ENCODE measurements at regions not wholly inside any gene's neighbourhood (a gene's known extent, or its start where the extent isn't known, plus 50 kb on each side); places are given as distances from the start of the nearest gene placed in this dataset.
"Not testable (repeated sequence)": the region's sequence is repeated elsewhere in the genome, so short reads cannot be mapped to it uniquely, and the experiment has no call there.

DNA sequence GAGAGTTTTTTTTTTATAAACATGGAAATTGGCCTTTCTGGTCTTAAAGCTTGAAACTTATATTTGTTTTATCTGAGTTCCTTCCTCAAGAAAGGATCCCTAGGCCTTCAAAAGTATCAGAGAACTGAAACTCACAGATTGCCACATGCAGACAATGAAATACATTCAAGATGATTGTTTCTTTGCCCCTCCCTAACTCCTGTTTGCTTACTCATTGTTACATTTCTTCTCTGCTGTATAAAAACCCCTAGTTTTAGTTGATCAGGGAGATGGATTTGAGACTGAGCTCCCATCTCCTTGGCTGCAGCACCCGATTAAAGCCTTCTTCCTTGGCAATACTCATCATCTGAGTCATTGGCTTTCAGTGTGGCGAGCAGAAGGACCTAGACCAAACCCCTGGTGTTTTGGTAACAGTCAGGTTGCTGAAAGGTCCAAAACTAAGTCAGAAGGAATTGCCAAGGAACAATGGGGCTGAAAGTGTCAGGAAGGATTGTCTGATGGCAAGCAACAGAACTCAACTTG is 132.3 kb upstream of the SULF2 start:
- H3K27me3 ChIP-seq (ENCODE audit: control insufficient read depth in 1 of 2, insufficient read depth in 2 of 2, low read length in 2 of 2), result peaks cover 0 to 3% of the 10 kb centered on the region in 2 donors
- no peak overlapping the region for H3K9ac ChIP-seq (ENCODE audit: low read depth in 1 of 2, low read length in 2 of 2)

DNA sequence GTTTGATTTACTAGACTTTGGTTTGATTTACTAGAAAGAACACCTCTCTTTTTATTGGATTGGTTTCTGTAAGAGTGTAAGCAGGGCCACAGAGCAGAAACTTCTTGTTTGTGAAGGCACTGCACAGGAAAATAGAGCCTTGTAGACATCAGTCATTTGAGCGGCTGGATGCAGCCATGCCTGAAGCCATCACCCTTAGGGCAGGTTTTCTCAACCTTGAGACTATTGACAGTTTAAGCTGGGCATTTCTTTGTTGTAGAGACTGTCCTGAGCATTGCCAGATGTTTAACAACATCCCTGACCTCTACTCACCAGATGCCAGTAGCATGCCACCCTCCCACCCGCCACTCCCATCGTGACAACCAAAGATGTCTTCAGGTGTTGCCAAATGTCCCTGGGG is 130.2 kb upstream of the SULF2 start:
- no peak overlapping the region for H3K9ac ChIP-seq (ENCODE audit: low read depth in 1 of 2, low read length in 2 of 2)
- H3K27ac ChIP-seq (ENCODE audit: low read depth, low read length), result no peak overlapping the region
- H3K4me3 ChIP-seq (ENCODE audit: low read depth in 1 of 2, low read length in 2 of 2), result no peak overlapping the region
- H3K4me1 ChIP-seq (ENCODE audit: control insufficient read depth in 1 of 2, insufficient read depth in 2 of 2, low read length in 2 of 2), result no peaks in the 10 kb centered on the region
- no peaks in the 10 kb centered on the region for H3K36me3 ChIP-seq (ENCODE audit: control insufficient read depth in 1 of 2, insufficient read depth in 2 of 2, low read length in 2 of 2)
- no peaks in the 10 kb centered on the region for H3K27me3 ChIP-seq (ENCODE audit: control insufficient read depth in 1 of 2, insufficient read depth in 2 of 2, low read length in 2 of 2)
- peaks cover 2 to 9% of the 10 kb centered on the region in 2 donors for H3K9me3 ChIP-seq (ENCODE audit: control insufficient read depth in 1 of 2, low read length in 2 of 2)

More for the DNA sequence above, 132.3 kb upstream of the SULF2 start:
- H3K27ac ChIP-seq (ENCODE audit: low read depth, low read length), result no peak overlapping the region
- H3K36me3 ChIP-seq (ENCODE audit: control insufficient read depth in 1 of 2, insufficient read depth in 2 of 2, low read length in 2 of 2), result no peaks in the 10 kb centered on the region
- H3K4me3 ChIP-seq (ENCODE audit: low read depth in 1 of 2, low read length in 2 of 2), result no peak overlapping the region
- no peaks in the 10 kb centered on the region for H3K4me1 ChIP-seq (ENCODE audit: control insufficient read depth in 1 of 2, insufficient read depth in 2 of 2, low read length in 2 of 2)
- H3K9me3 ChIP-seq (ENCODE audit: control insufficient read depth in 1 of 2, low read length in 2 of 2), result peaks cover 2 to 9% of the 10 kb centered on the region in 2 donors

DNA sequence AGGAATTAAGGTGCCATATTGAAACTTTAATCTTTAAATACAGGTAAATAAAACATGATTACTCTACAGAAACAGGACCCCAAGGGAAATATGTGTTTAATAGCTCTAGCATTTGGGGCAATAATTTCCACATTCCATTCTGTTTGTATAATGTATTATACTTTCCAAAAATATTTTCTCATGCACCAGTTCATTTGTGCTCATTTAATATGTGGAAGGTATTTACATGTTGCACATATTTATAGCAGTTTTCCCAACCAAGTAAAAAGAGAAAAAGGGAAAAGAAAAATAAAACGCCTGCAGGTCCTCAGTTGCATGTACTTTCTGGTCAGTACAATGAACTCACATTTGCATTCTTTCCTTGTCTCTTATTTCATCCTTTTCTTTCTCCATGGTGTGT is 129.5 kb upstream of the SULF2 start:
- Histone ChIP-seq H3K27ac (ENCODE audit: low read depth, low read length) (no peak overlapping the region), H3K4me3 (ENCODE audit: low read depth in 1 of 2, low read length in 2 of 2) (no peak overlapping the region), H3K4me1 (ENCODE audit: control insufficient read depth in 1 of 2, insufficient read depth in 2 of 2, low read length in 2 of 2) (no peaks in the 10 kb centered on the region), H3K9me3 (ENCODE audit: control insufficient read depth in 1 of 2, low read length in 2 of 2) (peaks cover 2 to 9% of the 10 kb centered on the region in 2 donors), H3K9ac (ENCODE audit: low read depth in 1 of 2, low read length in 2 of 2) (no peak overlapping the region), H3K36me3 (ENCODE audit: control insufficient read depth in 1 of 2, insufficient read depth in 2 of 2, low read length in 2 of 2) (no peaks in the 10 kb centered on the region), H3K27me3 (ENCODE audit: control insufficient read depth in 1 of 2, insufficient read depth in 2 of 2, low read length in 2 of 2) (no peaks in the 10 kb centered on the region)

- not testable (repeated sequence) for H3K9ac ChIP-seq (ENCODE audit: low read depth in 1 of 2, low read length in 2 of 2); H3K4me3 ChIP-seq (ENCODE audit: low read depth in 1 of 2, low read length in 2 of 2); H3K36me3 ChIP-seq (ENCODE audit: control insufficient read depth in 1 of 2, insufficient read depth in 2 of 2, low read length in 2 of 2); H3K4me1 ChIP-seq (ENCODE audit: control insufficient read depth in 1 of 2, insufficient read depth in 2 of 2, low read length in 2 of 2); H3K27me3 ChIP-seq (ENCODE audit: control insufficient read depth in 1 of 2, insufficient read depth in 2 of 2, low read length in 2 of 2); H3K27ac ChIP-seq (ENCODE audit: low read depth, low read length); H3K9me3 ChIP-seq (ENCODE audit: control insufficient read depth in 1 of 2, low read length in 2 of 2)
These were observed 127.7 kb upstream of the SULF2 start for GRCh38 chr20:47912786-47913501.

DNA sequence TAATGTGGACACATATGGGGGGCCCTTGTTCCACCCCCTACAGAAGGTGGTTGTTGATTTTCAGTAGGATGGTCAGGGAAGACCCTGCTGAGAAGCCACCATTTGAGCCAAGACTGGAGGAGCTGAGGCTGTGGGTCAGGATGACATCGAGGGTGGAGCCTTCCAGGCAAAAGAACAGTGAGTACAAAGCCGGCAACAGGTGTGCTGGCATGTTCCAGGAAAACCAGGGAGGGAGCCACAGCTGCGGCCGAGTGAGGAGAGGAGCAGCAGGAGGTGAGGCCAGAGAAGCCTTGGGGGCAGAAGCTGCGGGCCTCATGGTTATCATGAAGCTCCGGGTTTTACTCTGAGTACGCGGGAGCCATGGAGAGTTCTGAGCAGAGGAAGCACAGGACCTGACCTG is 126.9 kb upstream of the SULF2 start:
- H3K27me3 ChIP-seq (ENCODE audit: control insufficient read depth in 1 of 2, insufficient read depth in 2 of 2, low read length in 2 of 2), result not testable (repeated sequence)

GRCh38 chr20:47909696-47910369 is 124.6 kb upstream of the SULF2 start:
- not testable (repeated sequence) for H3K27ac ChIP-seq (ENCODE audit: low read depth, low read length); H3K4me3 ChIP-seq (ENCODE audit: low read depth in 1 of 2, low read length in 2 of 2); H3K27me3 ChIP-seq (ENCODE audit: control insufficient read depth in 1 of 2, insufficient read depth in 2 of 2, low read length in 2 of 2); H3K36me3 ChIP-seq (ENCODE audit: control insufficient read depth in 1 of 2, insufficient read depth in 2 of 2, low read length in 2 of 2); H3K9me3 ChIP-seq (ENCODE audit: control insufficient read depth in 1 of 2, low read length in 2 of 2); H3K4me1 ChIP-seq (ENCODE audit: control insufficient read depth in 1 of 2, insufficient read depth in 2 of 2, low read length in 2 of 2); H3K9ac ChIP-seq (ENCODE audit: low read depth in 1 of 2, low read length in 2 of 2)

More for the DNA sequence above, 126.9 kb upstream of the SULF2 start:
- H3K36me3 ChIP-seq (ENCODE audit: control insufficient read depth in 1 of 2, insufficient read depth in 2 of 2, low read length in 2 of 2); H3K4me3 ChIP-seq (ENCODE audit: low read depth in 1 of 2, low read length in 2 of 2); H3K9ac ChIP-seq (ENCODE audit: low read depth in 1 of 2, low read length in 2 of 2); H3K9me3 ChIP-seq (ENCODE audit: control insufficient read depth in 1 of 2, low read length in 2 of 2); H3K27ac ChIP-seq (ENCODE audit: low read depth, low read length); H3K4me1 ChIP-seq (ENCODE audit: control insufficient read depth in 1 of 2, insufficient read depth in 2 of 2, low read length in 2 of 2): not testable (repeated sequence)

- H3K27me3 ChIP-seq (ENCODE audit: control insufficient read depth in 1 of 2, insufficient read depth in 2 of 2, low read length in 2 of 2); H3K9ac ChIP-seq (ENCODE audit: low read depth in 1 of 2, low read length in 2 of 2); H3K4me3 ChIP-seq (ENCODE audit: low read depth in 1 of 2, low read length in 2 of 2); H3K9me3 ChIP-seq (ENCODE audit: control insufficient read depth in 1 of 2, low read length in 2 of 2); H3K36me3 ChIP-seq (ENCODE audit: control insufficient read depth in 1 of 2, insufficient read depth in 2 of 2, low read length in 2 of 2); H3K27ac ChIP-seq (ENCODE audit: low read depth, low read length); H3K4me1 ChIP-seq (ENCODE audit: control insufficient read depth in 1 of 2, insufficient read depth in 2 of 2, low read length in 2 of 2): not testable (repeated sequence)
These were observed 123.2 kb upstream of the SULF2 start for GRCh38 chr20:47908361-47909035.

DNA sequence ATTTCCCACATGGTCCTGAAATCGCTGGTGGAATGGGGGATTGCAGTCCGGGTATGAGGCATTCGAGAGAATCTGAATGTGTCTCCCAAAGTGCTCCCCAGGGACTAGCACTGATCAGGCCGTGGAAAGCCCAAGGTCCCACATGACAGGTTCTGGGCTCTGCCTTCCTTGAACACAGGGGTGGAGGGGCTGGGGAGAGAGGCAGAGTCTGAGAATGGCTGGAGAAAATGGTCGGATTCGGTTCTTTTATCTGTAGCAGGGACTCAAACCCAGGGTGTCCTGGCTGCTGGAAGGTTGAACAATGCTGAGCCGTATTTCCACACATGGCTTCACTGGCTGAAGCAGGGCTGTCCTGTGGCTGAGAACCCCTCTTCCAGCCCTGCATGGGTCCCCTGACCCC is 122.7 kb upstream of the SULF2 start:
- H3K4me1 ChIP-seq (ENCODE audit: control insufficient read depth in 1 of 2, insufficient read depth in 2 of 2, low read length in 2 of 2); H3K27ac ChIP-seq (ENCODE audit: low read depth, low read length); H3K9ac ChIP-seq (ENCODE audit: low read depth in 1 of 2, low read length in 2 of 2); H3K27me3 ChIP-seq (ENCODE audit: control insufficient read depth in 1 of 2, insufficient read depth in 2 of 2, low read length in 2 of 2); H3K4me3 ChIP-seq (ENCODE audit: low read depth in 1 of 2, low read length in 2 of 2); H3K9me3 ChIP-seq (ENCODE audit: control insufficient read depth in 1 of 2, low read length in 2 of 2); H3K36me3 ChIP-seq (ENCODE audit: control insufficient read depth in 1 of 2, insufficient read depth in 2 of 2, low read length in 2 of 2): not testable (repeated sequence)

- no peak overlapping the region for H3K27ac ChIP-seq (ENCODE audit: low read depth, low read length)
- no peak overlapping the region for H3K4me3 ChIP-seq (ENCODE audit: low read depth in 1 of 2, low read length in 2 of 2)
- no peaks in the 10 kb centered on the region for H3K27me3 ChIP-seq (ENCODE audit: control insufficient read depth in 1 of 2, insufficient read depth in 2 of 2, low read length in 2 of 2)
- no peaks in the 10 kb centered on the region for H3K4me1 ChIP-seq (ENCODE audit: control insufficient read depth in 1 of 2, insufficient read depth in 2 of 2, low read length in 2 of 2)
- no peaks in the 10 kb centered on the region for H3K36me3 ChIP-seq (ENCODE audit: control insufficient read depth in 1 of 2, insufficient read depth in 2 of 2, low read length in 2 of 2)
- H3K9me3 ChIP-seq (ENCODE audit: control insufficient read depth in 1 of 2, low read length in 2 of 2), result no peaks in the 10 kb centered on the region
- no peak overlapping the region for H3K9ac ChIP-seq (ENCODE audit: low read depth in 1 of 2, low read length in 2 of 2)
These were observed 121.9 kb upstream of the SULF2 start for GRCh38 chr20:47907031-47907675.

GRCh38 chr20:47906348-47906660 is 121.0 kb upstream of the SULF2 start:
- Histone ChIP-seq H3K9me3 (ENCODE audit: control insufficient read depth in 1 of 2, low read length in 2 of 2) (no peaks in the 10 kb centered on the region), H3K27ac (ENCODE audit: low read depth, low read length) (no peak overlapping the region)

More at GRCh38 chr20:47906348-47906660, 121.0 kb upstream of the SULF2 start:
- Histone ChIP-seq H3K4me3 (ENCODE audit: low read depth in 1 of 2, low read length in 2 of 2) (no peak overlapping the region), H3K9ac (ENCODE audit: low read depth in 1 of 2, low read length in 2 of 2) (no peak overlapping the region), H3K27me3 (ENCODE audit: control insufficient read depth in 1 of 2, insufficient read depth in 2 of 2, low read length in 2 of 2) (no peaks in the 10 kb centered on the region), H3K36me3 (ENCODE audit: control insufficient read depth in 1 of 2, insufficient read depth in 2 of 2, low read length in 2 of 2) (no peaks in the 10 kb centered on the region), H3K4me1 (ENCODE audit: control insufficient read depth in 1 of 2, insufficient read depth in 2 of 2, low read length in 2 of 2) (no peaks in the 10 kb centered on the region)
